ENCODE measurements at regions not wholly inside any gene's neighbourhood (a gene's known extent, or its start where the extent isn't known, plus 50 kb on each side); places are given as distances from the start of the nearest gene placed in this dataset.

DNA sequence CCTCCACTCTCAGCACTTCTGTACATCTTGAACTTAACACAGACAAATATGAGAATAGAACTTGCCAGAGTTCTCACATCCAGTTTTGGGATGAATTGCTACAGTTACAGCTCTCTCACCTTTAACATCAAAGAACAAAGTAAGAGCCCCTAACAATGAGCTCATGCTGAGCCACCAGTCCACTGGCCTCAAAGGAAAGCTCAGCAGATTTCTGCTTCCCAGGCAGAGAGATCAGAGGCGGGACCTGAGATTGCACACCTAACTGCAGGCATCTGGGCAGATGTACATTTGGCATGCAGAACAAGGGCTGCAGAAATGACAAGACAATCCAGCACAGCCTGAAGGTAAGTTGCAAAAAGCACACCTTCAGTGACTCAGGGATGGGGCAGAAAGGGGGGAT, 300.9 kb downstream of the MRPS30 start:
- BruUV-seq (replicated peaks): no TSS peak
- Histone ChIP-seq H3K4me2 (no peak overlapping the region), H3F3A (ENCODE audit: insufficient read depth, low read depth) (no peaks in the 10 kb centered on the region), H3K9me3 (ENCODE audit: insufficient read depth, low read depth) (no peaks in the 10 kb centered on the region), H3K9me2 (ENCODE audit: insufficient read depth) (no peaks in the 10 kb centered on the region), H4K20me1 (ENCODE audit: insufficient read depth) (no peaks in the 10 kb centered on the region), H3K27me3 (ENCODE audit: insufficient read depth, low read depth) (no peaks in the 10 kb centered on the region), H3K4me3 (no peak overlapping the region), H3K4me1 (replicated peaks; ENCODE audit: insufficient read depth) (no peaks in the 10 kb centered on the region), H2AFZ (no peak overlapping the region), H3K27ac (no peak overlapping the region), H3K79me2 (ENCODE audit: low read depth) (no peaks in the 10 kb centered on the region), H3K36me3 (ENCODE audit: low read depth) (no peaks in the 10 kb centered on the region)
- TF ChIP-seq, protein P1, sequence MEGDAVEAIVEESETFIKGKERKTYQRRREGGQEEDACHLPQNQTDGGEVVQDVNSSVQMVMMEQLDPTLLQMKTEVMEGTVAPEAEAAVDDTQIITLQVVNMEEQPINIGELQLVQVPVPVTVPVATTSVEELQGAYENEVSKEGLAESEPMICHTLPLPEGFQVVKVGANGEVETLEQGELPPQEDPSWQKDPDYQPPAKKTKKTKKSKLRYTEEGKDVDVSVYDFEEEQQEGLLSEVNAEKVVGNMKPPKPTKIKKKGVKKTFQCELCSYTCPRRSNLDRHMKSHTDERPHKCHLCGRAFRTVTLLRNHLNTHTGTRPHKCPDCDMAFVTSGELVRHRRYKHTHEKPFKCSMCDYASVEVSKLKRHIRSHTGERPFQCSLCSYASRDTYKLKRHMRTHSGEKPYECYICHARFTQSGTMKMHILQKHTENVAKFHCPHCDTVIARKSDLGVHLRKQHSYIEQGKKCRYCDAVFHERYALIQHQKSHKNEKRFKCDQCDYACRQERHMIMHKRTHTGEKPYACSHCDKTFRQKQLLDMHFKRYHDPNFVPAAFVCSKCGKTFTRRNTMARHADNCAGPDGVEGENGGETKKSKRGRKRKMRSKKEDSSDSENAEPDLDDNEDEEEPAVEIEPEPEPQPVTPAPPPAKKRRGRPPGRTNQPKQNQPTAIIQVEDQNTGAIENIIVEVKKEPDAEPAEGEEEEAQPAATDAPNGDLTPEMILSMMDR (conservative IDR thresholded peaks at IDR 0.05): no peak
- TF ChIP-seq EZH2 (IDR thresholded peaks at IDR 0.05; ENCODE audit: low read depth): no peak
- no peak for DNase-seq
- intact Hi-C loops (cut with micrococcal nuclease; ENCODE audit: unreplicated experiment): no loop called here
- POLR2A ChIA-PET (ENCODE audit: unreplicated experiment): no interaction called here
- CTCF ChIA-PET: no interaction called here

DNA sequence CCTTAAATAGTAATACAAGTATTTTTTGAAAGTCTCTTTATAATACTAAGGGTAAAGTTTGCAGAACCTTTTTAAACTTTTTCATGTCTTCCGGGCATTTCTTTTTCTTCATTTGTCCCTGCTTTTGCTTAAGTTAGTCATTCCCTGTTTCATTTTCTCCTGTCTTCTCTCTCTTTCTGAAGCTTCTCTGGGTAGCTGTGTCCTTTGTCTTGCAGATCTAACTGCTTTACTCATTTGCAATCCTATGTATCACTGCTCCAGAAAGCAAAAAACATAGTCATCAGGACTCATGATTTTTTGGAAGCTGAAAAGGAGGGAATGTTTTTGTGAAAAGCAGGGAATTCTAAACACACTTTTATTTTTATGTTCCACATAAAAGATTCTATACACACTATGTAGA, 301.7 kb downstream of the MRPS30 start:
- TF ChIP-seq, protein P1 (conservative IDR thresholded peaks at IDR 0.05): no peak
- no peak for TF ChIP-seq EZH2 (IDR thresholded peaks at IDR 0.05; ENCODE audit: low read depth)
- Histone ChIP-seq H3K27ac (no peak overlapping the region), H2AFZ (no peak overlapping the region), H3K4me3 (no peak overlapping the region), H3F3A (ENCODE audit: insufficient read depth, low read depth) (no peaks in the 10 kb centered on the region), H3K9me2 (ENCODE audit: insufficient read depth) (no peaks in the 10 kb centered on the region), H3K4me2 (no peak overlapping the region), H3K79me2 (ENCODE audit: low read depth) (no peaks in the 10 kb centered on the region), H3K9me3 (ENCODE audit: insufficient read depth, low read depth) (no peaks in the 10 kb centered on the region), H3K36me3 (ENCODE audit: low read depth) (no peaks in the 10 kb centered on the region), H3K27me3 (ENCODE audit: insufficient read depth, low read depth) (no peaks in the 10 kb centered on the region), H4K20me1 (ENCODE audit: insufficient read depth) (no peaks in the 10 kb centered on the region), H3K4me1 (replicated peaks; ENCODE audit: insufficient read depth) (no peaks in the 10 kb centered on the region)
- POLR2A ChIA-PET (ENCODE audit: unreplicated experiment): no interaction called here
- no peak for DNase-seq
- no TSS peak for BruUV-seq (replicated peaks)
- CTCF ChIA-PET: no interaction called here
- intact Hi-C loops (cut with micrococcal nuclease; ENCODE audit: unreplicated experiment): no loop called here

DNA sequence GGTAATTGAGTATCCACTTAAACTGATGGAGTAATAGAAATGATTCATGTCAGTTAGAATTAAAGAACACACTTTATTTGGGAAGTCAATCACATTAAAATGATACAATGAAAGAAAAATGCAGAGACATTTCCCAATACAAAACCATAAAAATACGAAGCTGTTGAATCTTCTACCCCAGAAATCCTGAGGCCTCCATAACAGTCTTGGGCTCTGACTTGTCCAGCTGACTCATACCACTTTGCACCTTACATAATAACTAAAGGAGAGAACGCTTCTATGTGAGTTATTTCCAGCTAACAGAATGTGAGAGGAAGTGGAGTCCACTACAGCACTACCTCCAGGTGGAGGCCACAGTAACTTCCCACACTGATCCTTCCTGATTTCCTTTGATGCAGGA, 305.0 kb downstream of the MRPS30 start:
- Histone ChIP-seq H3F3A (ENCODE audit: insufficient read depth, low read depth) (no peaks in the 10 kb centered on the region), H3K79me2 (ENCODE audit: low read depth) (no peaks in the 10 kb centered on the region), H3K4me1 (replicated peaks; ENCODE audit: insufficient read depth) (no peaks in the 10 kb centered on the region), H3K4me2 (no peak overlapping the region), H3K9me3 (ENCODE audit: insufficient read depth, low read depth) (no peaks in the 10 kb centered on the region), H3K36me3 (ENCODE audit: low read depth) (no peaks in the 10 kb centered on the region), H3K27me3 (ENCODE audit: insufficient read depth, low read depth) (no peaks in the 10 kb centered on the region), H2AFZ (no peak overlapping the region), H3K4me3 (no peak overlapping the region), H3K27ac (no peak overlapping the region), H3K9me2 (ENCODE audit: insufficient read depth) (no peaks in the 10 kb centered on the region), H4K20me1 (ENCODE audit: insufficient read depth) (no peaks in the 10 kb centered on the region)
- no TSS peak for BruUV-seq (replicated peaks)
- POLR2A ChIA-PET (ENCODE audit: unreplicated experiment): no interaction called here
- CTCF ChIA-PET: no interaction called here
- DNase-seq: no peak
- TF ChIP-seq, protein P1 (conservative IDR thresholded peaks at IDR 0.05): no peak
- no peak for TF ChIP-seq EZH2 (IDR thresholded peaks at IDR 0.05; ENCODE audit: low read depth)
- intact Hi-C loops (cut with micrococcal nuclease; ENCODE audit: unreplicated experiment): no loop called here
